PC-3 (cell line): ENCODE measurements at regions not wholly inside any gene's neighbourhood (a gene's known extent, or its start where the extent isn't known, plus 50 kb on each side); places are given as distances from the start of the nearest gene placed in this dataset.

Experiments used
- EZH2 ChIP-seq: fragments of 300-600 bp; sonication (generic); IDR thresholded peaks from one replicate; pipeline ENCODE4 v1.6.1; 2017; ENCODE audit warnings: antibody characterized with exemption, mild to moderate bottlenecking, low read length; ENCODE audit not compliant: unreplicated experiment
- EZH2phosphoT487 ChIP-seq: fragments of 300-600 bp; sonication (generic); IDR thresholded peaks from 2 replicates; pipeline ENCODE4 v1.6.1; 2018; ENCODE audit warnings: mild to moderate bottlenecking, antibody characterized with exemption, low read length, borderline replicate concordance
- TF ChIP-seq, protein P1 (sequence below): fragments of 300-600 bp; sonication (generic); conservative IDR thresholded peaks from 2 replicates; pipeline ENCODE4 v1.5.1; 2017; ENCODE audit warnings: antibody characterized with exemption, low read depth, mild to moderate bottlenecking, low read length

DNA sequence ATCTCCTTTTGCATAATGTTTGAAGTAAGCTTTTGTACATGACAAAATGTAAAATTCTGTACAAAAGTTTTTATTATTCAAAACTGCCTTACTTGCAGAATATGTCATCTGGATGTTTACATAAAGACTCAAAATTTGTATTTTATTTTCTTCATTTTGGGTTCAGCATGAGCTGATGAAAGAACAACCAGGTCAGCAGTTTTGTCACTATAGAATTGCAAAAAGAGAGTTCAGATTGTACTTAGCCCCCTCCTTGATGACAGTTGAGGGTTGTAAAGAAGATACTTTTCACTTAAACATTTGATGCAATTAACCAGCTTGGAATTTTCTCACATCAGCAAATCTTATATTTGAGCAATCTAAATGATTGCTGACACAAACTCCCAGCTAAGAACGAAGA lies 669.3 kb downstream of the PLA2G4A start:
- TF ChIP-seq, protein P1, sequence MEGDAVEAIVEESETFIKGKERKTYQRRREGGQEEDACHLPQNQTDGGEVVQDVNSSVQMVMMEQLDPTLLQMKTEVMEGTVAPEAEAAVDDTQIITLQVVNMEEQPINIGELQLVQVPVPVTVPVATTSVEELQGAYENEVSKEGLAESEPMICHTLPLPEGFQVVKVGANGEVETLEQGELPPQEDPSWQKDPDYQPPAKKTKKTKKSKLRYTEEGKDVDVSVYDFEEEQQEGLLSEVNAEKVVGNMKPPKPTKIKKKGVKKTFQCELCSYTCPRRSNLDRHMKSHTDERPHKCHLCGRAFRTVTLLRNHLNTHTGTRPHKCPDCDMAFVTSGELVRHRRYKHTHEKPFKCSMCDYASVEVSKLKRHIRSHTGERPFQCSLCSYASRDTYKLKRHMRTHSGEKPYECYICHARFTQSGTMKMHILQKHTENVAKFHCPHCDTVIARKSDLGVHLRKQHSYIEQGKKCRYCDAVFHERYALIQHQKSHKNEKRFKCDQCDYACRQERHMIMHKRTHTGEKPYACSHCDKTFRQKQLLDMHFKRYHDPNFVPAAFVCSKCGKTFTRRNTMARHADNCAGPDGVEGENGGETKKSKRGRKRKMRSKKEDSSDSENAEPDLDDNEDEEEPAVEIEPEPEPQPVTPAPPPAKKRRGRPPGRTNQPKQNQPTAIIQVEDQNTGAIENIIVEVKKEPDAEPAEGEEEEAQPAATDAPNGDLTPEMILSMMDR = no peak
- no peak for TF ChIP-seq EZH2
- no peak for TF ChIP-seq EZH2phosphoT487
